ENCODE measurements at regions not wholly inside any gene's neighbourhood (a gene's known extent, or its start where the extent isn't known, plus 50 kb on each side); places are given as distances from the start of the nearest gene placed in this dataset.
"Not testable (repeated sequence)": the region's sequence is repeated elsewhere in the genome, so short reads cannot be mapped to it uniquely, and the experiment has no call there.

DNA sequence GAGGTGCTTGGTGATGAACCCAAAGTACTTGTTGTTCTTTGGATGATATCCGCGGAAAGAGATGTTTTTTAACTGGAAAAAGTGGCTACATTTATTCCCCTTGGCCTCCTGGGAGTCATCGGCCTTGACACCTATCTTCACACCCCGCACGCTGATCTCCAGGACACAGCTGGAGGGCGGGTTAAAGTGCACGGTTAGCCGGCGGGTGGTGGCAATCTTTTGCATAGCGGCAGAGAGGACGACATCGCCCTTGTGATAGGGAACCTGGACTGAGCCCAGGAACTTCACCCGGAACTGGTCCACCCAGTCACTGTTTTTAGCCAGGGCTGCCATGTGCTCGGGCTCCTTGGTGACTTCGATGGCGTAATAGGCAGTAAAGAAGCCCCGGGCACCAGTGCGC lies 110.5 kb upstream of the PLEKHM1 start:
- WGBS (ENCODE audit: insufficient coverage), result no CpG with 5 or more reads among the region's 18 CpGs
- H3K4me1 Mint-ChIP-seq; H3K27me3 ChIP-seq (replicated peaks in 1 of 4; ENCODE audit: control extremely low read depth in 1 of 4, control insufficient read depth in 3 of 4, insufficient read depth in 4 of 4, low read length in 3 of 4); DNase-seq; H3K9me3 ChIP-seq (ENCODE audit: control extremely low read depth in 1 of 3, control insufficient read depth in 2 of 3, insufficient read depth in 1 of 3, low read length in 2 of 3); H3K9ac ChIP-seq (ENCODE audit: low read length); H3K4me3 Mint-ChIP-seq; H4K20me1 ChIP-seq (ENCODE audit: control insufficient read depth, insufficient read depth, low read length, poor library complexity, severe bottlenecking); ATAC-seq (ENCODE audit: low read depth); H3K27me3 Mint-ChIP-seq; H3K4me2 ChIP-seq (replicated peaks; ENCODE audit: low read depth, low read length, poor library complexity, severe bottlenecking); H3K4me1 ChIP-seq (ENCODE audit: control insufficient read depth in 2 of 2, insufficient read depth in 2 of 2, low read length in 2 of 2); intact Hi-C loops (cut with micrococcal nuclease); H3K27ac Mint-ChIP-seq; H3K4me3 ChIP-seq (ENCODE audit: control extremely low read depth in 1 of 5, extremely low read depth in 1 of 5, insufficient read depth in 1 of 5, low read depth in 2 of 5, low read length in 4 of 5); H3K27ac ChIP-seq (ENCODE audit: low read length in 2 of 2); H3K9me3 Mint-ChIP-seq (ENCODE audit: insufficient read depth); CTCF ChIA-PET; H3K79me2 ChIP-seq (ENCODE audit: control insufficient read depth, insufficient read depth, low read length); H3K36me3 ChIP-seq (replicated peaks in 1 of 2; ENCODE audit: control extremely low read depth in 1 of 2, control insufficient read depth in 1 of 2, extremely low read depth in 1 of 2, insufficient read depth in 2 of 2, low read length in 1 of 2); H2AFZ ChIP-seq (ENCODE audit: insufficient read depth, low read depth, low read length, poor library complexity, severe bottlenecking): not testable (repeated sequence)
- POLR2A ChIA-PET, result interaction anchor here (0.6 kb wide), 1 partner anchor 669 kb away, joined by 3 read pairs; no protein-coding TSS in a partner anchor

DNA sequence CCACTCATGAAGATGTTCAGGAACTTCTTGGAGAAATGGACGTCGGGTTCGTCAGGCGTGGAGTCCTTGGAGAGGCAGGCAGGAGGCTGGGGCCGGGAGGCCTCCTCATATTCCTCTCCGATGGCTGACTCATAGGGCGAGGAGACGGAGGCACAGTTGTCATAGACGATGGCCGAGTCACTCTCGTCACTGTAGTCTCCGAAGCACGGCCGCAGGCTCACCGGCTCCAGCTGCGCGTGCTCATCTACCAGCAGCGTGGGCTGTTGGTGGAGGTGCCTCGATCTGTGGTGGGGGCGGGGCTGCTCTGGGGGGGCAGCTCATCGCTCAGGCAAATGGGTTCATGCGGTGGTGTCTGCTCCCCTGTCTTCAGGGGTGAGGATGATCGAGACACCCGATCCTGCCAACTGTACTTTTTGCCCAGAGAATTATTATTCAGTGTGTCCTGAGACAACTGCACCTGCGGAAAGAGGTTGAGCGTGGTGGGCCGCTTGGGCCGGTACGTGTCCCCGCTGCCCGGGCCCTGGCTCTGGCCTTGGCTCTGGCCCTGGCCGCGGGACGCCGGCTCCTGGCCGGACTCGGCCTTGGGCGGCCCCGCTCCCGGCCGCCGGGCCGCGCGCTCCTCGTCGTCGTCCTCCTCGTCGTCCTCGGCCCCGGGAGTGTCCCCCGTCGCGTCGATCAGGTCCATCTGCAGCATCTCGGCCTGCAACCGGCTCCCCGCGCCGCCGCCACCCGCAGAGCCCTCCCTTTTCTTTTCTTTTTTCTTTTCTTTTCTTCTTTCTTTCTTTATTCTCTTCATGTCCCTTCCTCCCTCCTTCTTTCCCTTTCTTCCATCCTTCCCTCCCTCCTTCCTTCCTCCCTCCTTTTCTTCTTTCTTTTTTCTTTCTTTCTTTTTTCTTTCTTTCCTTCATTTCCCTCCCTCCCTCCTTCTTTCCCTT lies 111.4 kb upstream of the PLEKHM1 start:
- H3K4me1 ChIP-seq (ENCODE audit: control insufficient read depth in 2 of 2, insufficient read depth in 2 of 2, low read length in 2 of 2); H3K9me3 Mint-ChIP-seq (ENCODE audit: insufficient read depth); H3K27me3 Mint-ChIP-seq; H3K4me3 ChIP-seq (ENCODE audit: control extremely low read depth in 1 of 5, extremely low read depth in 1 of 5, insufficient read depth in 1 of 5, low read depth in 2 of 5, low read length in 4 of 5); H3K4me2 ChIP-seq (replicated peaks; ENCODE audit: low read depth, low read length, poor library complexity, severe bottlenecking); CTCF ChIA-PET; H3K79me2 ChIP-seq (ENCODE audit: control insufficient read depth, insufficient read depth, low read length); H4K20me1 ChIP-seq (ENCODE audit: control insufficient read depth, insufficient read depth, low read length, poor library complexity, severe bottlenecking); H3K4me3 Mint-ChIP-seq; H3K9ac ChIP-seq (ENCODE audit: low read length); H3K36me3 ChIP-seq (replicated peaks in 1 of 2; ENCODE audit: control extremely low read depth in 1 of 2, control insufficient read depth in 1 of 2, extremely low read depth in 1 of 2, insufficient read depth in 2 of 2, low read length in 1 of 2); H3K9me3 ChIP-seq (ENCODE audit: control extremely low read depth in 1 of 3, control insufficient read depth in 2 of 3, insufficient read depth in 1 of 3, low read length in 2 of 3); DNase-seq; ATAC-seq (ENCODE audit: low read depth); H3K27me3 ChIP-seq (replicated peaks in 1 of 4; ENCODE audit: control extremely low read depth in 1 of 4, control insufficient read depth in 3 of 4, insufficient read depth in 4 of 4, low read length in 3 of 4); H3K27ac ChIP-seq (ENCODE audit: low read length in 2 of 2); intact Hi-C loops (cut with micrococcal nuclease); H2AFZ ChIP-seq (ENCODE audit: insufficient read depth, low read depth, low read length, poor library complexity, severe bottlenecking); H3K4me1 Mint-ChIP-seq; H3K27ac Mint-ChIP-seq: not testable (repeated sequence)
- POLR2A ChIA-PET, result interaction anchor here (0.6 kb wide), 1 partner anchor 668 kb away, joined by 3 read pairs; no protein-coding TSS in a partner anchor
- WGBS (ENCODE audit: insufficient coverage), result no CpG with 5 or more reads among the region's 63 CpGs

DNA sequence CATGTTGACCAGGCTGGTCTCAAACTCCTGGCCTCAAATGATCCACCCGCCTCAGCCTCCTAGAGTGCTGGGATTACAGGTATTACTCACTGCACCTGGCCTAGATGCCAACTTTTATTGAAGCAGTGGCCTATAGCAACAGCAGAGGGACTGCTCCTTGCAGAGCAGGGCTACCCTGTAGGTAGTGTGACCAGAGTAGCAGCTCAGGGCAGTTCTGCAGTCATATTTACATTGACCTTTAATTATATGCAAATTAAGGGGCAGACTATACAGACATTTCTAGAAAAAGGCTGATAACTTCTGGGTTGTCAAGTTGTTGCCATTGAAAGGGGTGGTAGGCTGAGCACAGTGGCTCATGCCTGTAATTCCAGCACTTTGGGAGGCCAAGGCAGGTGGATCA lies 115.2 kb upstream of the PLEKHM1 start:
- H4K20me1 ChIP-seq (ENCODE audit: control insufficient read depth, insufficient read depth, low read length, poor library complexity, severe bottlenecking); CTCF ChIA-PET; H3K4me1 Mint-ChIP-seq; H3K4me3 ChIP-seq (ENCODE audit: control extremely low read depth in 1 of 5, extremely low read depth in 1 of 5, insufficient read depth in 1 of 5, low read depth in 2 of 5, low read length in 4 of 5); H3K4me2 ChIP-seq (replicated peaks; ENCODE audit: low read depth, low read length, poor library complexity, severe bottlenecking); H2AFZ ChIP-seq (ENCODE audit: insufficient read depth, low read depth, low read length, poor library complexity, severe bottlenecking); H3K27ac ChIP-seq (ENCODE audit: low read length in 2 of 2); H3K9ac ChIP-seq (ENCODE audit: low read length); H3K36me3 ChIP-seq (replicated peaks in 1 of 2; ENCODE audit: control extremely low read depth in 1 of 2, control insufficient read depth in 1 of 2, extremely low read depth in 1 of 2, insufficient read depth in 2 of 2, low read length in 1 of 2); H3K9me3 ChIP-seq (ENCODE audit: control extremely low read depth in 1 of 3, control insufficient read depth in 2 of 3, insufficient read depth in 1 of 3, low read length in 2 of 3); DNase-seq; H3K4me1 ChIP-seq (ENCODE audit: control insufficient read depth in 2 of 2, insufficient read depth in 2 of 2, low read length in 2 of 2); H3K4me3 Mint-ChIP-seq; H3K27me3 Mint-ChIP-seq; ATAC-seq (ENCODE audit: low read depth); H3K27me3 ChIP-seq (replicated peaks in 1 of 4; ENCODE audit: control extremely low read depth in 1 of 4, control insufficient read depth in 3 of 4, insufficient read depth in 4 of 4, low read length in 3 of 4); H3K9me3 Mint-ChIP-seq (ENCODE audit: insufficient read depth); intact Hi-C loops (cut with micrococcal nuclease); H3K27ac Mint-ChIP-seq; H3K79me2 ChIP-seq (ENCODE audit: control insufficient read depth, insufficient read depth, low read length): not testable (repeated sequence)
- POLR2A ChIA-PET, result interaction anchor here (0.6 kb wide), 1 partner anchor 1703 kb away, joined by 4 read pairs; no protein-coding TSS in a partner anchor
- no CpG with 5 or more reads among the region's 1 CpG for WGBS (ENCODE audit: insufficient coverage)

DNA sequence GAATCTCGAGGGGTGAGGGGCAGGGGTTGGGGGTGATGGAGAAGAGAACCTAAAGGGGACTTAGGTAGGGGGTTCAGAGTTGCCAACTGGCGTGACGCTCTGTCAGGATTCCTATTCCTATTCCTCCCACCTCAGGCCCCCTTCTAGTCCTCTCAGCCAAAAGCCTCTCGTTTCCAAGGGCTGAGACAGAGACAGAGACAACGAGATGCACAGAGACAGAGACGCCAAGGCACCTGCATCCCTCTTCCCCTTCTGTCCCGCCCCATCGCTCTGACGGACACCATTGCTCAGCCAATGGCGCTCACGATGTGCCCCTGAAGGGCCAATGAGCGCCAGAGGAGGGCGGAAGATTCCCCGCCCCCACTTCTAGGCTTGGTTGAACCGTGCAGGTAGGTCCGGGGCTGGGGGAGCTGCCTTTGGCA lies 129.5 kb upstream of the PLEKHM1 start:
- WGBS (ENCODE audit: insufficient coverage), result 0% methylated on average over 1 of the region's 16 CpGs
- CTCF ChIA-PET; POLR2A ChIA-PET; H3K9me3 Mint-ChIP-seq (ENCODE audit: insufficient read depth); H3K36me3 ChIP-seq (replicated peaks in 1 of 2; ENCODE audit: control extremely low read depth in 1 of 2, control insufficient read depth in 1 of 2, extremely low read depth in 1 of 2, insufficient read depth in 2 of 2, low read length in 1 of 2); H3K27ac ChIP-seq (ENCODE audit: low read length in 2 of 2); H3K4me1 Mint-ChIP-seq; H3K27me3 Mint-ChIP-seq; H3K4me1 ChIP-seq (ENCODE audit: control insufficient read depth in 2 of 2, insufficient read depth in 2 of 2, low read length in 2 of 2); H4K20me1 ChIP-seq (ENCODE audit: control insufficient read depth, insufficient read depth, low read length, poor library complexity, severe bottlenecking); H3K79me2 ChIP-seq (ENCODE audit: control insufficient read depth, insufficient read depth, low read length); H3K9me3 ChIP-seq (ENCODE audit: control extremely low read depth in 1 of 3, control insufficient read depth in 2 of 3, insufficient read depth in 1 of 3, low read length in 2 of 3); H3K27me3 ChIP-seq (replicated peaks in 1 of 4; ENCODE audit: control extremely low read depth in 1 of 4, control insufficient read depth in 3 of 4, insufficient read depth in 4 of 4, low read length in 3 of 4): not testable (repeated sequence)
- peak; percentile 99 for ATAC-seq (ENCODE audit: low read depth)
- DNase-seq, result peak; percentile 84
- intact Hi-C loops (cut with micrococcal nuclease), result loop anchor here (10.0 kb wide), 1 partner anchor 595 kb away; no protein-coding TSS in a partner anchor
- peak overlapping the region; percentile 85 for H3K4me3 Mint-ChIP-seq
- H3K27ac Mint-ChIP-seq, result peak overlapping the region; percentile 56
- peak overlapping the region; percentile 32 for H3K9ac ChIP-seq (ENCODE audit: low read length)
- peak overlapping the region in 4 of 5 experiments; percentile 28 to 49 (median 34) for H3K4me3 ChIP-seq (ENCODE audit: control extremely low read depth in 1 of 5, extremely low read depth in 1 of 5, insufficient read depth in 1 of 5, low read depth in 2 of 5, low read length in 4 of 5)
- peak overlapping the region; percentile 40 for H3K4me2 ChIP-seq (replicated peaks; ENCODE audit: low read depth, low read length, poor library complexity, severe bottlenecking)
- peak overlapping the region; percentile 60 for H2AFZ ChIP-seq (ENCODE audit: insufficient read depth, low read depth, low read length, poor library complexity, severe bottlenecking)
